A549 (cell line): ENCODE measurements at regions not wholly inside any gene's neighbourhood (a gene's known extent, or its start where the extent isn't known, plus 50 kb on each side); places are given as distances from the start of the nearest gene placed in this dataset.

Experiments used
- ATOH8 ChIP-seq: fragments of 250-450 bp; sonication (Bioruptor Pico); IDR thresholded peaks from 2 replicates; pipeline ENCODE4 v1.5.0; 2020; ENCODE audit warnings: low read depth, mild to moderate bottlenecking, moderate library complexity
- BHLHE40 ChIP-seq: IDR thresholded peaks from 2 replicates; pipeline ENCODE4 v1.6.1; 2012; ENCODE audit warnings: low read depth, low read length, inconsistent platforms
- CBX8 ChIP-seq: fragments of 200-600 bp; sonication (generic); IDR thresholded peaks from 2 replicates; pipeline ENCODE4 v1.6.1; 2016
- CEBPB ChIP-seq, 2 experiments: fragments of >200 bp in 1 of 2; sonication (Bioruptor Twin) in 1 of 2; formaldehyde crosslinking in 1 of 2; IDR thresholded peaks; 2 replicates each; pipeline ENCODE4 v1.6.1; 2012 to 2016
- EP300 ChIP-seq, 2 experiments: fragments of >200 bp; sonication (Bioruptor Twin); formaldehyde crosslinking; IDR thresholded peaks; 2 replicates in 1 of 2; 3 replicates in 1 of 2; pipeline ENCODE4 v1.6.1; 2016 to 2017
- JUN ChIP-seq, 2 experiments: fragments of >200 bp; sonication (Bioruptor Twin); formaldehyde crosslinking; IDR thresholded peaks; 2 replicates in 1 of 2; 3 replicates in 1 of 2; pipeline ENCODE4 v1.6.1; 2016 to 2017
- MAX ChIP-seq: IDR thresholded peaks from 2 replicates; pipeline ENCODE4 v1.6.1; 2012
- MYC ChIP-seq: IDR thresholded peaks from 2 replicates; pipeline ENCODE4 v1.6.1; 2012; ENCODE audit warnings: mild to moderate bottlenecking, inconsistent platforms, low read length, improper control_type of control experiment, borderline replicate concordance
- POLR2A ChIP-seq: IDR thresholded peaks from 2 replicates; pipeline ENCODE4 v1.6.1; 2012; ENCODE audit warnings: mild to moderate bottlenecking, low read length
- RFX5 ChIP-seq: fragments of 450-650 bp; IDR thresholded peaks from 2 replicates; pipeline ENCODE4 v1.7.1; 2014; ENCODE audit warnings: antibody characterized with exemption, mild to moderate bottlenecking, moderate library complexity
- SMC3 ChIP-seq: fragments of >200 bp; sonication (Bioruptor Twin); formaldehyde crosslinking; IDR thresholded peaks from 3 replicates; pipeline ENCODE4 v1.6.1; 2018; ENCODE audit warnings: inconsistent platforms
- SREBF2 ChIP-seq: fragments of 450-650 bp; IDR thresholded peaks from 2 replicates; pipeline ENCODE4 v1.6.1; 2014; ENCODE audit warnings: mild to moderate bottlenecking, moderate library complexity
- TF ChIP-seq, protein P1 (sequence below): fragments of >200 bp; sonication (Bioruptor Twin); formaldehyde crosslinking; IDR thresholded peaks from 3 replicates; pipeline ENCODE4 v1.5.1; 2016
- TF ChIP-seq, protein P2 (sequence below): IDR thresholded peaks from 2 replicates; pipeline ENCODE4 v1.6.1; 2012

- TF ChIP-seq, protein P1, sequence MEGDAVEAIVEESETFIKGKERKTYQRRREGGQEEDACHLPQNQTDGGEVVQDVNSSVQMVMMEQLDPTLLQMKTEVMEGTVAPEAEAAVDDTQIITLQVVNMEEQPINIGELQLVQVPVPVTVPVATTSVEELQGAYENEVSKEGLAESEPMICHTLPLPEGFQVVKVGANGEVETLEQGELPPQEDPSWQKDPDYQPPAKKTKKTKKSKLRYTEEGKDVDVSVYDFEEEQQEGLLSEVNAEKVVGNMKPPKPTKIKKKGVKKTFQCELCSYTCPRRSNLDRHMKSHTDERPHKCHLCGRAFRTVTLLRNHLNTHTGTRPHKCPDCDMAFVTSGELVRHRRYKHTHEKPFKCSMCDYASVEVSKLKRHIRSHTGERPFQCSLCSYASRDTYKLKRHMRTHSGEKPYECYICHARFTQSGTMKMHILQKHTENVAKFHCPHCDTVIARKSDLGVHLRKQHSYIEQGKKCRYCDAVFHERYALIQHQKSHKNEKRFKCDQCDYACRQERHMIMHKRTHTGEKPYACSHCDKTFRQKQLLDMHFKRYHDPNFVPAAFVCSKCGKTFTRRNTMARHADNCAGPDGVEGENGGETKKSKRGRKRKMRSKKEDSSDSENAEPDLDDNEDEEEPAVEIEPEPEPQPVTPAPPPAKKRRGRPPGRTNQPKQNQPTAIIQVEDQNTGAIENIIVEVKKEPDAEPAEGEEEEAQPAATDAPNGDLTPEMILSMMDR: peak; percentile 19; the same call in 1 of the 3 replicates
- TF ChIP-seq BHLHE40 (no peak), POLR2A (no peak), RFX5 (no peak), JUN (IDR thresholded peaks at IDR 0.05) (no peak), CBX8 (no peak), ATOH8 (CRISPR knock-in tag) (no peak), SREBF2 (no peak), SMC3 (0 out of 3 replicates have a peak, but pooled peaks have one; percentile 9), CEBPB (IDR thresholded peaks at IDR 0.05) (no peak), MAX (no peak), MYC (no peak), EP300 (IDR thresholded peaks at IDR 0.05) (no peak)
- TF ChIP-seq, protein P2, sequence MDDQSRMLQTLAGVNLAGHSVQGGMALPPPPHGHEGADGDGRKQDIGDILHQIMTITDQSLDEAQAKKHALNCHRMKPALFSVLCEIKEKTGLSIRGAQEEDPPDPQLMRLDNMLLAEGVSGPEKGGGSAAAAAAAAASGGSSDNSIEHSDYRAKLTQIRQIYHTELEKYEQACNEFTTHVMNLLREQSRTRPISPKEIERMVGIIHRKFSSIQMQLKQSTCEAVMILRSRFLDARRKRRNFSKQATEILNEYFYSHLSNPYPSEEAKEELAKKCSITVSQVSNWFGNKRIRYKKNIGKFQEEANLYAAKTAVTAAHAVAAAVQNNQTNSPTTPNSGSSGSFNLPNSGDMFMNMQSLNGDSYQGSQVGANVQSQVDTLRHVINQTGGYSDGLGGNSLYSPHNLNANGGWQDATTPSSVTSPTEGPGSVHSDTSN: no peak
These were observed 248.1 kb downstream of the AEBP2 start for GRCh38 chr12:19687371-19687770.
